Keratinocyte (primary cell): ENCODE measurements at regions not wholly inside any gene's neighbourhood (a gene's known extent, or its start where the extent isn't known, plus 50 kb on each side); places are given as distances from the start of the nearest gene placed in this dataset.

Experiments used
- CTCF ChIP-seq, 3 experiments: IDR thresholded peaks in 1 of 3; conservative IDR thresholded peaks in 1 of 3; optimal IDR thresholded peaks in 1 of 3; 2 replicates in 2 of 3; 3 replicates in 1 of 3; pipeline versions ENCODE3 to v1.5.1; 2011; ENCODE audit warnings: low read length in 3 of 3, mild to moderate bottlenecking in 3 of 3, moderate library complexity in 2 of 3, control low read depth in 1 of 3, inconsistent platforms in 1 of 3; ENCODE audit not compliant: insufficient read depth in 2 of 3; ENCODE audit errors: extremely low read depth in 1 of 3
- EZH2 ChIP-seq: IDR thresholded peaks from one replicate; pipeline ENCODE4 v1.6.1; 2012; ENCODE audit warnings: inconsistent platforms, mild to moderate bottlenecking, low read length, moderate library complexity

GRCh38 chr11:110782616-110783015 is 70.4 kb upstream of the ARHGAP20 start:
- TF ChIP-seq EZH2 (no peak), CTCF (optimal IDR thresholded peaks at IDR 0.05 in 1 of 3, IDR thresholded peaks at IDR 0.05 in 1 of 3, conservative IDR thresholded peaks at IDR 0.05 in 1 of 3; ENCODE audit: extremely low read depth in 1 of 3, insufficient read depth in 2 of 3, low read length in 3 of 3) (no peak)
